Activated CD4-positive, alpha-beta T cell treated with anti-CD3 and anti-CD28 coated beads, Interleukin-2, amount 50 U/mL, for 24 hours (primary cell): ENCODE measurements at regions not wholly inside any gene's neighbourhood (a gene's known extent, or its start where the extent isn't known, plus 50 kb on each side); places are given as distances from the start of the nearest gene placed in this dataset.

Experiments used
- DNase-seq, 2 donors: peaks; one replicate each; pipeline ENCODE4 v3.0.0-alpha.2; 2020; ENCODE audit warnings: low read depth in 1 of 2, low spot score in 1 of 2

DNA sequence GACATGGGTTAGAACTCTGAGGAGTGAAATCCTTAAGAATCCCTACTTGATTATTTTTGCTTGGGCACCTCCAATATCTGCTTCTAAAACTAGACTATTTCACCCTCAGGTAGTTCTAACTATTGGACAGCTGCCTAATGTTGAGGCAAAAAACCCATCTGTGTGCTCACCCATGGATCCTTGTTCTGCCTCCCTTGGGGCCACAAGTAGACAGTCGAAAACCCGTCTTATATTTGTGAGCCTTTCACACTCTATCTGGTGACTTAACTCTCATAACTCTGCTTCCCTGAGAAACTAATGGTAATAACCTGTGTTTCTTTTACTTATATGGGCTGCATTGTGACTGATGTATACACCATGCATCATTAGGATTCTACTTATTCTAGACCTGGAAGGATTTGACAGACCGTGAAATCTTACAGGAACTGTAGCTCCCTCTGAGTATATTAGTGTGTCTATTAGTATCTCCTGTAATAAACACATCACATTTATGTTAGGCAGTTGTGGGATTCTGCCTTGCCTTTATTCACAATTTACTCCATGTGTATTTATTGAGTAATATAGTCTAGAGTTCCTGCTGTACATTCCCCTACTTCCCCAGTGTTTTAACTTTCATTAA lies 94.6 kb upstream of the SGCD start:
- DNase-seq: no peak

DNA sequence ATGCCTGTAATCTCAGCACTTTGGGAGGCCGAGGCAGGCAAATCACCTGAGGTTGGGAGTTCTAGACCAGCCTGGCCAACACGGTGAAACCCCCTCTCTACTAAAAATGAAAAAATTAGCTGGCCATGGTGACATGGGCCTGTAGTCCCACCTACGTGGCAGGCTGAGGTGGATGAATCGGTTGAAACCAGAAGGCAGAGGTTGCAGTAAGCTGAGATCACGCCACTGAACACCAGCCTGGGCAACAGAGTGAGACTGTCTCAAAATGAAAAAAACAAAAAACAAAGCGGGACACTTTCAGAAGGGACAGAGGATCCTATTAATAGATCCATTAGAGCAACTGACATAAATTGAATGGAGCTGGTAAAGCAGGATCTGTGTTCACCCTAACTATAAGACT lies 89.6 kb upstream of the SGCD start:
- no peak for DNase-seq

DNA sequence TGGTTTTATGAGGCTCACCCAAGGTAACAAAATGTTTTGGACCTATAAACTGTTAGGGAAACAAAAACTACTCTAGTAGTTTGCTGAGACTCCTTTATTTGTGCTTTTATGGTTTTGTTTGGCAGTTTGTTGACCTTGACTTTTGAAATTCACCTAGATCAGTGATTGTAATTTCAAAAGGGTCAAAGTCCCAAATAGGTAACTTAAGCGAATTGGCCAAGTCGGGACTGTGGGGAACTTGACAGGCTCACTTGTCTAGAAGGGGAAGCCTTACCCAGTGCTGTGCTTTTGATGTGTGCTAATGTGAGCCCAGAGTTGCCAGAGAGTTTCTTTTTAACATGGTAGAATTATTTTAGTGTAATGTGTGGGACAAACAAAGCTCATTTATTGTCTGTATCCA lies 87.2 kb upstream of the SGCD start:
- DNase-seq: no peak

DNA sequence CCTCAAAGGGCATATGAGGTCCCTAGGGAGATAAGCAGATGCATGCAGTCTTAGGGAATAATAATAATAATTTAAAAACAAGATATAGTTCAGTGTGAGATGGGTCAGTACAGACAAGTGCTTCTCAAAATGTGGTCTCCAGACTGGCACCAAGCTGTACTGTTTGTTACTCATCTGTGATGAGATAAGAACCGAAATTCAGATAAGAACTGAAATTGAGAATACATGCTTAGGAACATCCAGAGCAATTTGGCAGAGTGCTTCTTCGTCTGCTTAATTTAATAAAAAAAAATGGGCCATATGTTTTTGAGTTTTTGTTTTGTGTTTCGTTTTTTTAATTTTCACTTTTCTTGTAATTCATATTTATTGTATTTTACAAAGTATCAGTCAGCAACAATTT lies 86.5 kb upstream of the SGCD start:
- DNase-seq: no peak

DNA sequence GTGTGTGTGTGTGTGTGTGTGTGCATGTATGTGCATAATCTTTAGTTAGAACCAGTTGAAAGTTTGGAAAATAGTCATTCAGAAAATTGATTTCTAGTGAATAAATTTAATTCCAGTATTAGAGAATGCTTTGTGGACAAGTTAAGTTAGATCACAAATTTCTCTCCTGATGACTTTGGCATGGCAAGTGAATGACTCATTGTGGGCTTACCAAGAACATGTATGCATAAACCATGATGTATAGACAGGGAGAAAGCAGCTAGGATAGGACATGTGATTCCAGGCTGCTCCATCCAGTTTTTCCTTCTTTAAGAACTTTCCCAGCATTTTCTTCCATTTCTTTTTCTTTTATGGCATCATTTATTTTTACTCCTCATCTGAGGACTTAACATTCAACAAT lies 85.7 kb upstream of the SGCD start:
- DNase-seq: no peak

DNA sequence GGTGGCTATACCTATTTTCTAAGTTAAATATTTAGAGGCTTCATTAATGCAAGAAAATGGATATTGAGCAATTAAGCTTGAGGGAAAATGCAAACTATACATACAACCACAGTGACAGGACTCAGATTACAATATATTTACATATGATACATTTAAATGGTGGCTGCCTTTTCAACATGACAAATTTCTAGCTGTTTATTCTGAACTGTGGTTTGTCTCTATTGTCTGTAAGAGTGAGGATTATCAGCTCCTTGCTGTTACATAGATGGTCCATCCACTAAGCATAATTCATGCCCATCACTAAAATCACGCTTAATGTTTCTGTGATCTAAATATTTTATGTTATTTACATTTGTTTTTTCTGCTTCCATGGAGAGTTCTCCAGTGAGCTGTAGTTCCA lies 81.1 kb upstream of the SGCD start:
- no peak for DNase-seq

DNA sequence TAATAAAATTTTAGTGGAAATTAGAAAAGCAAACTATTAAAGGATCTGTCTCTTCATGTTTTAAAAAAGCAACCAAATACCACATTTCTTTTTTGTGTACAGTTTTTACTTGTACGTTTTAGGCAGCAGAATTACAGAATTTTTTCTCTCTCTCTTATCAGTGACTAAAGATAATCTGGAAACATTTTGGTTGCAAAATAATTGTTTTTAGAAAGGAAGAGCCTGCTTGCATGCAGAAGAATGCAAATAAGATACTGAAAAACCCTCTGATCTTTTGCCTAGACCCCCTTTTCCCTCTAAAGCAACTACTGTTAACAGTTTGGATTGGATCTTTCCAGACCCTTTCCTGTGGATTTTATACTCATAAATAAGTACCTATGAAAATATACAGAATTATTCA lies 75.9 kb upstream of the SGCD start:
- no peak for DNase-seq

DNA sequence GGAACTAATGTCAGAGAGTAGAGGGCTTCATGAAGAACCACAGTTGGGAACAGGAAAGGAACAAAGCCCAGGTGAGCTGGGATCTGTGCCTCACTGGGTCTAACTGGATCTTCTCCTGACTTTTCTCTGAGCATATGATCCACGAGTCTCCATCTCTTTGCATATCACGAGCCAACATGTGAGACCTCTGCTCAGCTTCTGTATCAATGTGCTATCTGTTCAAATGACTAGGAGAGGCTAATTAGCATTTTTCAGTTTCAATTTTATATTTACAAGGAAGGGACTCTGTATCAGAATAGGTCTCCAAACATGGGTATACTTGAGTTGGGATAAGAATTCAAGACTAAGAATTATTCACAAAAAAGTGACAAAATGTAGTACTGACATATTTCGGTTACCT lies 73.8 kb upstream of the SGCD start:
- DNase-seq: no peak

DNA sequence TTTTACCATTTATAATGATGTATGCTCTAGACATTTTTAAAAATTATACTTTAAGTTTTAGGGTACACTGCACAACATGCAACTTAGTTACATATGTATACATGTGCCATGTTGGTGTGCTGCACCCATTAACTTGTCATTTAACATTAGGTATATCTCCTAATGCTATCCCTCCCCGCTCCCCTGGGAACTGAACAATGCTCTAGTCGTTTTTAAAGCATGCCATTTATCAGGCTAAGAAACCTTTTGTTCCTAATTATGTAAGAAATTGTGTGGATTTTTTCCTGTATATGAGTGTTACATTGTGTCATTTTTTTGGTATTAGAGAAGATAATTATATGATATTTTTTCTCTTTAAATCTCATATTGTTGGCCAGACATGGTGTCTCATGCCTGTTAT lies 72.8 kb upstream of the SGCD start:
- no peak for DNase-seq

DNA sequence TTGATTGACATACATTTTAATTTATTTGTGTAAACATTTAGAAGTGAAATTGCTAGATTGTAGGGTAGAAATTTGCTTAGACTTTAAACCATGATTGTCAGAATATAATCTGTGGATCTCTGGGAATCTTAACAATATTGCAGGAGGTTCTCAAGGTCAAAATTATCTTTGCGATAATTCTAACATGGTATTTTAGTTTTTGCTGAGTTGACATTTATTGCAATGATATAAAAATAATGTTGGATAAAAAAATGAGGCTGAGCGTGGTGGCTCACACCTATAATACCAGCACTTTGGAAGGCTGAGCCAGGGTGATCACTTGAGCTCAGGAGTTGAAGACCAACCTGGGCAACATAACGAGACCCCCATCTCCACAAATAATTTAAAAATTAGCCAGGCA lies 70.3 kb upstream of the SGCD start:
- DNase-seq: no peak

DNA sequence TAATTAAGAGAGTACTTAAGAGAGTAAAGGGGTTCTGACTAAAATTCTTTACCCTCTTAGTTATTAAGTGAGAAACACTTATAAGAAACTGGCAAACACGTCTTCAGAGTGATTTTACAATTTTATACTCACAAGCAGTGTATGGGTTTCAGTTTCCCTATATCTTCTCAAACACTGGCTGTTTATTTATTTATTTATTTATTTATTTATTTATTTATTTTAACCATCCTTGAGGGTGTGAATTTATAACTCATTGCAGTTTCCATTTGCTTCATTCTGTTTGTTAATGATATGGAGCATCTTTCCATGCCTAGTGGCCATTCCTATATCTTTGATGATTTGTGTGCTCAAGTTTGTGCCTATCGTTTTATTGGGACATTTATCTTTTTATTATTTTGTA lies 68.0 kb upstream of the SGCD start:
- DNase-seq: no peak

DNA sequence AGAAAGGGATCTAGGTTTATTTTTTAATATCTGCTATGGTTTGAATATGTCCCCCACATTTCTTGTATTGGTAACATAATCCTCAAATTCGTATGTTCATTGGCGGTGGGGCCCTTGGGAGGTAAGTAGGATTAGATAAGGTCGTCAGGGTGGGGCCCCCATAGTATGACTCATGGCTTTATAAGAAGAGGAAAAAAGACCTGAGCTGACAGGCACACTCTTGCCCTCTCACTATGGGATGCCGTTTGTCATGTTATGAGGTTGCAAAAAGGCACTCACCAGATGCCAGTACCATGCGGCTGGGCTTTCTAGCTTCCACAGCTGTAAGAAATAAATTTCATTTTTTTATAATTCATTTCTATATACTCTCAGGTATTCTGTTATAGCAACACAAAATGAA lies 67.3 kb upstream of the SGCD start:
- no peak for DNase-seq

DNA sequence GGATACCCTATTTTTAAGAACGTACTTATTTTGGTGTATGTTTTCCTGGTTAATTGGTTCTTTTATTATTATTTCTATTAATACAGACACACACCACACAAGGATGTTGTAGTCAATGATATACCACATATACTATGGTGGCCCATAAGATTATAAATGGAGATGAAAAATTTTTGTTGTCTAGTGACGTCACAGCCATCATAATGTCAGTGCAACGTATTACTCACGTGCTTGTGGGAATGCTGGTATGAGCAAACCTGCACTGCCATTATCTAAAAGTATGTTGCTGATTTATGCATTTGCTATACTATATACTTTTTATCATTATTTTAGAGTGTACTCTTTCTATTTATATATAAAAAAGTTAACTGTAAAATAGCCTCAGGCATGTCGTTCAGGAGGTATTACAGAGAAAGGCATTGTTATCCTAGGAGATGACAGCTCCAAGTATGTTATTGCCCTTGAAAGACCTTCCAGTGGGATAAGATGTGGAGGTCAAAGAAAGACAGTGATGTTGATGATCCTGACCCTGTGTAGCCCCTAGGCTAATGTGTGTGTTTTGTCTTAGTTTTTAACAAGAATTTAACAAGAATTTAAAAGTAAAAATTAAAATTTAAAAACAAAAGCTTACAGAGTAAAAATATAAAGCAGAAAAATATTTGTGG lies 65.6 kb upstream of the SGCD start:
- no peak for DNase-seq

DNA sequence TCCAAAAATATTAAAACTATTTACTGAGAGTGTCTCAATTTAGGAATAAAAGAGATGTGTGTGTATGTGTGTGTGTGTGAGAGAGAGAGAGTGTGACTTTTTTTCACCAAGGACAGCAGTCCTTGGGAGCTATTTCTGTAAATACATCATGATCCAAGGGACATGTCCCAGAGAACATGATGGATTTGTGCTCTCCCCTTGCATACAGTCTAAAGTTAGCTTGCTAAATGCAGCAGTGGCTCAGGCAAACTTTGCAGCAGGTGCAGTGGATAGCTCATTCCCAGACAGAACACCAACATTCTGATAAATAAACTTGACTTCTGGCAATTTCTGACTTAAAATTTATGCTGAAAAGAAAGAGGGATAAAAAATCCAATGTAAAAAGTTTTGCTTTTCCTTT lies 55.4 kb upstream of the SGCD start:
- no peak for DNase-seq

DNA sequence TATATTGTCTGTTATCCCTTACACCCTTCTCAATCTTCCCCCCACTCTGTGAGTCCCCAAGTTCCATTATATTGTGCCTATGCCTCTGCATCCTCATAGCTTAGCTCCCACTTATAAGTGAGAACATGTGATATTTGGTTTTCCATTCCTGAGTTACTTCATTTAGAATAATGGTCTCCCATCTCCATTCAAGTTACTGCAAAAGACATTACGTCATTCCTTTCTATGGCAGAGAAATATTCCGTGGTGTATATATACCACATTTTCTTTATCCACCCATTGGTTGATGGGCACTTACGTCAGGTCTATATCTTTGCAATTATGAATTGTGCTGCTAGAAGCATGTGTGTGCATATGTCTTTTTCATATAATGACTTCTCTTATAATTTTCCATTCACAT lies 54.8 kb upstream of the SGCD start:
- DNase-seq: no peak

DNA sequence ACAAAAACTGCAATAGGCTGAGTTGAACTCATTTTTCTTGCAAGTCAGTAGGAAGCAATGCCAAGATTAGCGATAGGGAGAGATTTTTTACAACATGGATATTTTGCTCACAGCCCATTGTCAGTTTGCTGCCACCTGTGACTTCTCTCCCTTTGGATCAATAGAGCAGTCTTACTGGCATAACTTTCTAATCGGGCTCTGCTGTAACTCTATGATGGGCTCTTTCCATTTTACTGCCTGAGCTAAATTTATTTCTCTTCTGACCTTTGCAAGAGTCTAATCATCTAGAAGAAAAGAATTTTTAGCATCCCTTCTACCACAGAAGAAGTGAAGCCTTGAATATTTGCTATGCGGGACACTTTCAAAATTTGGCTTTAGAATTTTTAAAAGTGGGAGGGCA lies 53.6 kb upstream of the SGCD start:
- no peak for DNase-seq

DNA sequence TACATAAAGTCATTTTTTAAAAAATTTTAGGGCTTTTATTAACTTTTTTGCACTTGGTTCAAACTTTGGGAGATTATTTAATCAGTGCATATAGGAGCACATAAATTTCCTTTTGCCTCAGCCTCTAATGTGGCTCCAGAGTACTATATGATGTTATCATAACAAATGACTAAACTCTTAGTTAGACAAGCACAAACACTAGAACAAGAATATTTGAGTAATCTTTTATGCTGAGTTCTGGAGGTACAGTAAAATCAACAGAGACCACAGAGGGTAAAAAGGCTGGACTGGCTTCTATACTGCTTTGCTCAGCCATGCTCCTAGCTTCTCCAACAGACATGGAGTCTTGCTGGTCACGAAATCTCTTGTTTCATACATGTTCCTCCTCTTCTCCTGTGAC lies 52.5 kb upstream of the SGCD start:
- DNase-seq: no peak
